LNCaP clone FGC (cell line): ENCODE measurements at regions not wholly inside any gene's neighbourhood (a gene's known extent, or its start where the extent isn't known, plus 50 kb on each side); places are given as distances from the start of the nearest gene placed in this dataset.
"Not testable (repeated sequence)": the region's sequence is repeated elsewhere in the genome, so short reads cannot be mapped to it uniquely, and the experiment has no call there.

Experiments
- DNase-seq: peaks from one replicate; pipeline ENCODE4 v3.0.0-alpha.2; 2011; ENCODE audit warnings: low read depth
- H3K4me3 ChIP-seq: 2 replicates; pipeline ENCODE4 v1.5.1; 2011; ENCODE audit warnings: mild to moderate bottlenecking, low read depth, low read length, control low read depth
- CTCF ChIP-seq: IDR thresholded peaks from 2 replicates; pipeline ENCODE4 v1.5.1; 2012; ENCODE audit warnings: mild to moderate bottlenecking; ENCODE audit not compliant: control insufficient read depth, insufficient read depth; ENCODE audit errors: extremely low read depth

GRCh38 chr1:104329278-104329677 is 579.6 kb downstream of the AMY1C start:
- no peak overlapping the region for H3K4me3 ChIP-seq
- TF ChIP-seq CTCF = no peak
- no peak for DNase-seq

DNA sequence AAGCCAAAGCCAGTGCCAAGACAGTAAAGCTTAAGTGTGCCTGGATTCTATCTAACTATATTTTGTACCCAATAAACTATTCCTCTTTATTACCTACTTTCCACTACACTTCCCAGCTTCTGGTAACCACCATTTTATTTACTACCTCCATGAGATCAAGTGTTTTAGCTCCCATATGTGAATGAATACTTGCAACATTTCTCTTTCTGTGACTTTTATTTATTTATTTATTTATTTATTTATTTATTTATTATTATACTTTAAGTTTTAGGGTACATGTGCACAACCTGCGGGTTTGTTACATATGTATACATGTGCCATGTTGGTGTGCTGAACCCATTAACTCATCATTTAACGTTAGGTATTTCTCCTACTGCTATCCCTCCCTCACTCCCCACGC is 582.1 kb downstream of the AMY1C start:
- H3K4me3 ChIP-seq = no peak overlapping the region
- TF ChIP-seq CTCF = no peak

GRCh38 chr1:104337927-104338326 is 588.2 kb downstream of the AMY1C start:
- not testable (repeated sequence) for H3K4me3 ChIP-seq, DNase-seq

More for the DNA sequence above, 582.1 kb downstream of the AMY1C start:
- DNase-seq = no peak

GRCh38 chr1:104341944-104342343 is 592.2 kb downstream of the AMY1C start:
- TF ChIP-seq CTCF = no peak
- no peak for DNase-seq
- H3K4me3 ChIP-seq = no peak overlapping the region

- DNase-seq = no peak
- TF ChIP-seq CTCF = no peak
Measured at GRCh38 chr1:104348277-104348676, 598.6 kb downstream of the AMY1C start.

GRCh38 chr1:104353580-104353979 is 603.9 kb downstream of the AMY1C start:
- DNase-seq = no peak
- H3K4me3 ChIP-seq = no peak overlapping the region
- TF ChIP-seq CTCF = no peak

More at GRCh38 chr1:104348277-104348676, 598.6 kb downstream of the AMY1C start:
- no peak overlapping the region for H3K4me3 ChIP-seq

DNA sequence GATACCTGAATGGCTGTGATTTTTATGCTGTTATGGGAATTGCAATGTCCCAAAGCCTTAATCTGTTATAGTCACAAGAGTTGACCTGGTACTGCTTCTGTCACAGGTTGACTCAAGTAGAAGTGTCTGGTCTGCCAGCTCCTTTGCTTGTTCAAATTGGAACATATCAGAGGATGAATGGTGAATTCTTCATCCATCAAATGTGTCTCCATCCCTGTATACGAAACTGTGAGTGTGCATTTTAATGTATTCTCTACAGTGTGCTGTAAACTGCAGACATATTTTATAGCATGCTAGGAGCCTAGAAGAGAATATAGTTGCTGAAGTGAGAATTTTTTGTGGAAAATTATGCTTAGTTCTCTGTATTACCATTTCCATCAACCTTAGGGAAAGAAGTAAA is 608.4 kb downstream of the AMY1C start:
- no peak for DNase-seq
- TF ChIP-seq CTCF = no peak
- no peak overlapping the region for H3K4me3 ChIP-seq
